OCI-LY1 (cell line): ENCODE measurements at regions not wholly inside any gene's neighbourhood (a gene's known extent, or its start where the extent isn't known, plus 50 kb on each side); places are given as distances from the start of the nearest gene placed in this dataset.

Experiments
- H2AFZ ChIP-seq: fragments of 200-600 bp; sonication (generic), shearing (Covaris generic); 2 replicates; pipeline ENCODE4 v1.6.0; 2014; ENCODE audit warnings: antibody characterized with exemption, mild to moderate bottlenecking, low read length
- H3F3A ChIP-seq: fragments of 200-600 bp; sonication (generic), shearing (Covaris generic); 2 replicates; pipeline ENCODE4 v1.6.0; 2014; ENCODE audit warnings: mild to moderate bottlenecking, antibody characterized with exemption, low read length, moderate library complexity; ENCODE audit not compliant: insufficient read depth
- H3K27ac ChIP-seq: fragments of 200-600 bp; sonication (generic); 2 replicates; pipeline ENCODE4 v1.5.1; 2014; ENCODE audit warnings: low read length, mixed run types, mild to moderate bottlenecking, low read depth; ENCODE audit not compliant: poor library complexity, severe bottlenecking
- H3K27me3 ChIP-seq: fragments of 200-600 bp; sonication (generic); 2 replicates; pipeline ENCODE4 v1.6.0; 2014; ENCODE audit warnings: antibody characterized with exemption, mild to moderate bottlenecking, low read length, moderate library complexity; ENCODE audit not compliant: insufficient read depth
- H3K36me3 ChIP-seq: fragments of 200-600 bp; sonication (generic); 2 replicates; pipeline ENCODE4 v1.6.1; 2014; ENCODE audit warnings: mild to moderate bottlenecking, antibody characterized with exemption, low read length, moderate library complexity, mixed read lengths; ENCODE audit not compliant: insufficient read depth
- H3K4me1 ChIP-seq: fragments of 200-600 bp; sonication (generic); 2 replicates; pipeline ENCODE4 v1.5.1; 2014; ENCODE audit warnings: mild to moderate bottlenecking, low read length, moderate library complexity; ENCODE audit not compliant: insufficient read depth, severe bottlenecking
- H3K4me2 ChIP-seq: fragments of 200-600 bp; sonication (generic), shearing (Covaris generic); 2 replicates; pipeline ENCODE4 v1.6.1; 2014; ENCODE audit warnings: low read length
- H3K4me3 ChIP-seq: fragments of 200-600 bp; sonication (generic); 2 replicates; pipeline ENCODE4 v1.5.1; 2014; ENCODE audit warnings: low read length, low read depth, mild to moderate bottlenecking, mixed read lengths; ENCODE audit not compliant: poor library complexity, severe bottlenecking
- H3K79me2 ChIP-seq: fragments of 200-600 bp; shearing (Covaris generic); 2 replicates; pipeline ENCODE4 v1.6.1; 2016; ENCODE audit warnings: mixed run types, low read length, mixed read lengths; ENCODE audit not compliant: insufficient read depth
- H3K9ac ChIP-seq: fragments of 200-600 bp; sonication (generic), shearing (Covaris generic); 2 replicates; pipeline ENCODE4 v1.6.1; 2014; ENCODE audit warnings: mild to moderate bottlenecking, low read length, mixed read lengths
- H3K9me2 ChIP-seq: fragments of 200-600 bp; sonication (generic), shearing (Covaris generic); 2 replicates; pipeline ENCODE4 v1.6.1; 2014; ENCODE audit warnings: low read depth, mild to moderate bottlenecking, low read length, mixed read lengths
- H3K9me3 ChIP-seq: fragments of 200-600 bp; shearing (Covaris generic); 2 replicates; pipeline ENCODE4 v1.6.1; 2014; ENCODE audit warnings: low read length, mixed read lengths
- H4K20me1 ChIP-seq: fragments of 200-600 bp; sonication (generic), shearing (Covaris generic); 2 replicates; pipeline ENCODE4 v1.6.0; 2016; ENCODE audit warnings: mild to moderate bottlenecking, low read length; ENCODE audit not compliant: insufficient read depth
- CTCF ChIP-seq: fragments of 200-600 bp; sonication (generic), shearing (Covaris generic); IDR thresholded peaks from 2 replicates; pipeline ENCODE4 v1.5.1; 2017; ENCODE audit warnings: mild to moderate bottlenecking, antibody characterized with exemption, low read length, moderate library complexity, mixed read lengths
- EZH2 ChIP-seq: fragments of 200-600 bp; sonication (generic), shearing (Covaris generic); IDR thresholded peaks from 2 replicates; pipeline ENCODE4 v1.8.0; 2017; ENCODE audit warnings: borderline replicate concordance, mixed run types, mild to moderate bottlenecking, antibody characterized with exemption, low read length, moderate library complexity, mixed read lengths

GRCh38 chr2:23289671-23290070 lies 95.3 kb upstream of the KLHL29 start:
- no peaks in the 10 kb centered on the region for H3K9me3 ChIP-seq
- no peak overlapping the region for H2AFZ ChIP-seq
- H3K9me2 ChIP-seq = no peaks in the 10 kb centered on the region
- H3K27ac ChIP-seq = no peak overlapping the region
- no peaks in the 10 kb centered on the region for H3K36me3 ChIP-seq
- no peaks in the 10 kb centered on the region for H3K4me1 ChIP-seq
- no peaks in the 10 kb centered on the region for H4K20me1 ChIP-seq
- H3K79me2 ChIP-seq = no peaks in the 10 kb centered on the region
- no peak overlapping the region for H3K4me3 ChIP-seq
- TF ChIP-seq EZH2 (no peak), CTCF (no peak)
- no peak overlapping the region for H3K4me2 ChIP-seq
- H3K27me3 ChIP-seq = no peaks in the 10 kb centered on the region
- H3F3A ChIP-seq = no peaks in the 10 kb centered on the region
- no peak overlapping the region for H3K9ac ChIP-seq

GRCh38 chr2:23291239-23291638 lies 93.7 kb upstream of the KLHL29 start:
- no peaks in the 10 kb centered on the region for H3K9me2 ChIP-seq
- no peaks in the 10 kb centered on the region for H4K20me1 ChIP-seq
- H3K4me2 ChIP-seq = no peak overlapping the region
- TF ChIP-seq EZH2 (no peak), CTCF (no peak)
- no peaks in the 10 kb centered on the region for H3K36me3 ChIP-seq
- no peak overlapping the region for H3K4me3 ChIP-seq
- H3K9me3 ChIP-seq = no peaks in the 10 kb centered on the region
- H3K9ac ChIP-seq = no peak overlapping the region
- no peak overlapping the region for H2AFZ ChIP-seq
- no peaks in the 10 kb centered on the region for H3F3A ChIP-seq
- no peak overlapping the region for H3K27ac ChIP-seq
- no peaks in the 10 kb centered on the region for H3K4me1 ChIP-seq
- H3K79me2 ChIP-seq = no peaks in the 10 kb centered on the region
- H3K27me3 ChIP-seq = no peaks in the 10 kb centered on the region

GRCh38 chr2:23292024-23292423 lies 93.0 kb upstream of the KLHL29 start:
- H3F3A ChIP-seq = no peaks in the 10 kb centered on the region
- no peaks in the 10 kb centered on the region for H3K27me3 ChIP-seq
- no peaks in the 10 kb centered on the region for H4K20me1 ChIP-seq
- no peaks in the 10 kb centered on the region for H3K4me1 ChIP-seq
- H3K9ac ChIP-seq = no peak overlapping the region
- no peaks in the 10 kb centered on the region for H3K9me2 ChIP-seq
- no peaks in the 10 kb centered on the region for H3K9me3 ChIP-seq
- TF ChIP-seq CTCF = no peak
- no peak for TF ChIP-seq EZH2
- no peak overlapping the region for H3K4me2 ChIP-seq
- H3K27ac ChIP-seq = no peak overlapping the region
- no peak overlapping the region for H3K4me3 ChIP-seq
- H3K36me3 ChIP-seq = no peaks in the 10 kb centered on the region
- no peaks in the 10 kb centered on the region for H3K79me2 ChIP-seq
- no peak overlapping the region for H2AFZ ChIP-seq
